Psoas muscle (tissue), 7 donors: ENCODE measurements at regions not wholly inside any gene's neighbourhood (a gene's known extent, or its start where the extent isn't known, plus 50 kb on each side); places are given as distances from the start of the nearest gene placed in this dataset.

Experiments used
- ATAC-seq, 4 donors: fragments of 200-7000 bp; cut with Tn5 transposase; one replicate each; pipeline ENCODE4 v1.9.1; 2020; ENCODE audit warnings: moderate library complexity in 3 of 4, mild to moderate bottlenecking in 2 of 4
- DNase-seq, 2 donors: peaks; one replicate each; pipeline ENCODE4 v3.0.0-alpha.2; 2020
- H3K27ac ChIP-seq: fragments of 200-600 bp; one replicate; pipeline ENCODE4 v1.8.0; 2022
- H3K27me3 ChIP-seq, 3 donors: fragments of 200-600 bp in 1 of 3; one replicate each; pipeline versions ENCODE4 v1.6.1 to v1.8.0; 2013 to 2022; ENCODE audit warnings: low read length in 2 of 3, mild to moderate bottlenecking in 2 of 3, moderate library complexity in 1 of 3; ENCODE audit not compliant: insufficient read depth in 3 of 3
- H3K36me3 ChIP-seq, 2 donors: fragments of 200-600 bp in 1 of 2; one replicate each; pipeline versions ENCODE4 v1.6.1 to v1.8.0; 2013 to 2022; ENCODE audit warnings: low read depth in 1 of 2, mild to moderate bottlenecking in 1 of 2, moderate library complexity in 1 of 2; ENCODE audit not compliant: insufficient read depth in 1 of 2
- H3K4me1 ChIP-seq: fragments of 200-600 bp; one replicate; pipeline ENCODE4 v1.8.0; 2022
- H3K4me3 ChIP-seq: fragments of 200-600 bp; one replicate; pipeline ENCODE4 v1.8.0; 2022; ENCODE audit warnings: mild to moderate bottlenecking
- H3K9me3 ChIP-seq: fragments of 200-600 bp; one replicate; pipeline ENCODE4 v1.8.0; 2022
- CTCF ChIP-seq: fragments of 200-600 bp; IDR thresholded peaks from one replicate; pipeline ENCODE4 v1.8.0; 2022; ENCODE audit warnings: antibody characterized with exemption
- WGBS, 3 donors: extraction: QIAGEN DNeasy Blood & Tissue Kit; methylation state at CpG; one replicate each; pipeline versions ENCODE4 v1.1.6 to v1.1.7; 2013; 5-methylcytosine and 5-hydroxymethylcytosine counted together
- intact Hi-C, 2 donors: fragments of 100-400 bp; cut with DNase I; formaldehyde crosslinking; loops; one replicate each; pipeline versions ENCODE4 v1.11.0 to v1.14.2; 2022
- donor health status: healthy with polysubstance abuse.
- donor health status: DM: no; HTN: no; CAD: no; lungs with moderate emphysema.
- donor health status: Bipolar disorder and iron deficiency.
- donor health status: healthy.
- donor health status: DM: yes; HTN: yes; CAD: no.
- donor health status: DM: no; HTN: no; CAD: no.
- donor health status: DM: yes; HTN: yes; CAD: no.

DNA sequence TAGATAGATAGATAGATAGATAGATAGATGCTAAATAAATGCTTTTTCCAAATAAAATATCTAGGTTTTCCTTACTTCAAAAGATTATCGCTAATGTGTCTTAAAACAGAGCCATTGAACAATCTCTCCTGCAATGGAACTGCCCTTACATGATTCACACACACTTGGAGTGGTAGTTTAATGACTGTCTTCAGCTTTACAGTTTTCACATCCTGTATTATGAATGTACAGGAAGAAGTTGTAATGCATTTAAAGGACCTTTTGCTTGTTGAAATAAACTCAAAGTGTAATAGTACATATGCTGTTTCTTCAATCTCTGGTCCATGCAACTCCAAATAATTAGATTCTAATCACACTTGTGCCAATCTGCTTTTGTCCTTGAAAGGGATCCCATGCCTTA, 797.6 kb upstream of the CDH2 start:
- ATAC-seq (no peak), DNase-seq (no peak)
- Histone ChIP-seq H3K27ac (no peak overlapping the region), H3K36me3 (no peaks in the 10 kb centered on the region), H3K4me3 (no peak overlapping the region), H3K9me3 (no peaks in the 10 kb centered on the region), H3K4me1 (no peaks in the 10 kb centered on the region), H3K27me3 (no peaks in the 10 kb centered on the region)
- WGBS, 3 donors, result 78 to 92% (median 88%) methylated on average over 1 of the region's 1 CpG
- no peak for TF ChIP-seq CTCF
- intact Hi-C loops, result no loop called here

GRCh38 chr18:28973324-28973723, 796.4 kb upstream of the CDH2 start:
- DNase-seq (no peak), ATAC-seq (no peak)
- Histone ChIP-seq H3K4me1 (no peaks in the 10 kb centered on the region), H3K27ac (no peak overlapping the region), H3K27me3 (no peaks in the 10 kb centered on the region), H3K4me3 (no peak overlapping the region), H3K36me3 (no peaks in the 10 kb centered on the region), H3K9me3 (no peaks in the 10 kb centered on the region)
- 76 to 85% (median 77%) methylated on average over 1 of the region's 1 CpG for WGBS, 3 donors
- TF ChIP-seq CTCF, result no peak
- intact Hi-C loops, result no loop called here

GRCh38 chr18:28972333-28972907, 795.5 kb upstream of the CDH2 start:
- WGBS, 3 donors, result 85 to 89% (median 86%) methylated on average over 5 of the region's 5 CpGs
- no peaks in the 10 kb centered on the region for H3K9me3 ChIP-seq
- TF ChIP-seq CTCF, result no peak
- no peaks in the 10 kb centered on the region for H3K27me3 ChIP-seq
- no peak overlapping the region for H3K4me3 ChIP-seq
- no peaks in the 10 kb centered on the region for H3K36me3 ChIP-seq
- no peaks in the 10 kb centered on the region for H3K4me1 ChIP-seq
- no peak for ATAC-seq
- DNase-seq, result no peak
- no peak overlapping the region for H3K27ac ChIP-seq
- intact Hi-C loops, result no loop called here

- Histone ChIP-seq H3K4me1 (no peaks in the 10 kb centered on the region), H3K27ac (no peak overlapping the region), H3K27me3 (no peaks in the 10 kb centered on the region), H3K36me3 (no peaks in the 10 kb centered on the region), H3K4me3 (no peak overlapping the region), H3K9me3 (no peaks in the 10 kb centered on the region)
- no peak for DNase-seq
- intact Hi-C loops, result no loop called here
- no peak for TF ChIP-seq CTCF
- ATAC-seq, result no peak
Measured at GRCh38 chr18:28963481-28963880, 786.6 kb upstream of the CDH2 start.

- no peaks in the 10 kb centered on the region for H3K27me3 ChIP-seq
- intact Hi-C loops, result no loop called here
- no peak for DNase-seq
- H3K9me3 ChIP-seq, result no peaks in the 10 kb centered on the region
- no peaks in the 10 kb centered on the region for H3K36me3 ChIP-seq
- no peak overlapping the region for H3K4me3 ChIP-seq
- no peak overlapping the region for H3K27ac ChIP-seq
- 75 to 77% (median 76%) methylated on average over 8 of the region's 8 CpGs for WGBS, 3 donors
- no peaks in the 10 kb centered on the region for H3K4me1 ChIP-seq
- no peak for ATAC-seq
- TF ChIP-seq CTCF, result no peak
Measured at GRCh38 chr18:28961669-28962228, 784.8 kb upstream of the CDH2 start.
